HEK293 (cell line): ENCODE measurements at regions not wholly inside any gene's neighbourhood (a gene's known extent, or its start where the extent isn't known, plus 50 kb on each side); places are given as distances from the start of the nearest gene placed in this dataset.

Experiments
- CTCF ChIA-PET: fragments of 350-600 bp; formaldehyde crosslinking; extraction: SDS; loops from one replicate; lab custom pipeline; 2021; ENCODE audit warnings: antibody characterized with exemption; lab: Yijun Ruan, JAX
- POLR2A ChIA-PET: fragments of 300-600 bp; formaldehyde crosslinking; extraction: SDS; loops from one replicate; lab custom pipeline; 2020; ENCODE audit warnings: antibody characterized with exemption, inconsistent platforms; lab: Yijun Ruan, JAX
- H3K27ac ChIP-seq: fragments of 200-500 bp; sonication (Bioruptor generic); 2 replicates; pipeline ENCODE4 v1.5.1; 2014; ENCODE audit warnings: low read depth, low read length, control low read depth, inconsistent platforms; ENCODE audit errors: extremely low read depth
- H3K36me3 ChIP-seq, 2 experiments: fragments of 200-500 bp in 1 of 2; sonication (Bioruptor generic) in 1 of 2; 1 replicate in 1 of 2; 2 replicates in 1 of 2; pipeline ENCODE4 v1.5.1; 2014 to 2017; ENCODE audit warnings: inconsistent platforms in 2 of 2, low read length in 2 of 2; ENCODE audit not compliant: control insufficient read depth in 2 of 2, insufficient read depth in 1 of 2
- H3K4me1 ChIP-seq: fragments of 200-500 bp; sonication (Bioruptor generic); 2 replicates; pipeline ENCODE4 v1.5.1; 2014; ENCODE audit warnings: mild to moderate bottlenecking, low read length, inconsistent platforms; ENCODE audit not compliant: control insufficient read depth, insufficient read depth
- H3K4me3 ChIP-seq: 2 replicates; pipeline ENCODE4 v1.5.1; 2011; ENCODE audit warnings: low read depth, mild to moderate bottlenecking, control low read depth, low read length, moderate library complexity
- H3K9me3 ChIP-seq: fragments of 200-500 bp; sonication (Bioruptor generic); 2 replicates; pipeline ENCODE4 v1.5.1; 2014; ENCODE audit warnings: low read depth, low read length, inconsistent platforms; ENCODE audit not compliant: control insufficient read depth, insufficient read depth
- GLIS1 ChIP-seq: fragments of 450-650 bp; formaldehyde crosslinking; IDR thresholded peaks from 2 replicates; pipeline ENCODE4 v1.5.1; 2016; ENCODE audit warnings: missing biosample characterization, missing genetic modification characterization
- HOXA7 ChIP-seq: sonication (generic); formaldehyde crosslinking; IDR thresholded peaks from 2 replicates; pipeline ENCODE4 v1.8.1; 2022; ENCODE audit warnings: missing genetic modification reagents, borderline replicate concordance
- PATZ1 ChIP-seq: fragments of 450-650 bp; formaldehyde crosslinking; IDR thresholded peaks from 2 replicates; pipeline ENCODE4 v1.5.1; 2016; ENCODE audit warnings: missing biosample characterization, missing genetic modification characterization
- SCRT2 ChIP-seq: fragments of 450-650 bp; formaldehyde crosslinking; IDR thresholded peaks from 2 replicates; pipeline ENCODE4 v1.5.1; 2016; ENCODE audit warnings: missing biosample characterization, missing genetic modification characterization
- ZFP37 ChIP-seq: fragments of 450-650 bp; formaldehyde crosslinking; IDR thresholded peaks from 2 replicates; pipeline ENCODE4 v1.5.1; 2016; ENCODE audit warnings: missing biosample characterization, missing genetic modification characterization
- ZIC2 ChIP-seq: fragments of 450-650 bp; formaldehyde crosslinking; IDR thresholded peaks from 2 replicates; pipeline ENCODE4 v1.5.1; 2016; ENCODE audit warnings: missing biosample characterization, missing genetic modification characterization
- ZNF169 ChIP-seq: fragments of 450-650 bp; formaldehyde crosslinking; IDR thresholded peaks from 2 replicates; pipeline ENCODE4 v1.5.1; 2016; ENCODE audit warnings: missing biosample characterization, missing genetic modification characterization
- ZNF175 ChIP-seq: fragments of 450-650 bp; formaldehyde crosslinking; IDR thresholded peaks from 2 replicates; pipeline ENCODE4 v1.5.1; 2016; ENCODE audit warnings: missing biosample characterization, missing genetic modification characterization
- ZNF202 ChIP-seq: fragments of 450-650 bp; formaldehyde crosslinking; IDR thresholded peaks from 2 replicates; pipeline ENCODE4 v1.5.1; 2016; ENCODE audit warnings: missing biosample characterization, missing genetic modification characterization, borderline replicate concordance
- ZNF324 ChIP-seq: fragments of 450-650 bp; formaldehyde crosslinking; IDR thresholded peaks from 2 replicates; pipeline ENCODE4 v1.5.1; 2016; ENCODE audit warnings: missing biosample characterization, missing genetic modification characterization
- ZNF335 ChIP-seq: fragments of 450-650 bp; formaldehyde crosslinking; conservative IDR thresholded peaks from 2 replicates; pipeline ENCODE4 v1.5.1; 2016; ENCODE audit warnings: missing biosample characterization, missing genetic modification characterization
- ZNF362 ChIP-seq: fragments of 450-650 bp; formaldehyde crosslinking; IDR thresholded peaks from 2 replicates; pipeline ENCODE4 v1.5.1; 2016; ENCODE audit warnings: missing biosample characterization, missing genetic modification characterization
- ZNF488 ChIP-seq: fragments of 450-650 bp; formaldehyde crosslinking; IDR thresholded peaks from 2 replicates; pipeline ENCODE4 v1.5.1; 2016; ENCODE audit warnings: missing biosample characterization, missing genetic modification characterization
- ZNF510 ChIP-seq: fragments of 450-650 bp; formaldehyde crosslinking; IDR thresholded peaks from 2 replicates; pipeline ENCODE4 v1.5.1; 2018; ENCODE audit warnings: mild to moderate bottlenecking, missing genetic modification characterization, missing biosample characterization; ENCODE audit not compliant: insufficient replicate concordance
- ZNF549 ChIP-seq: fragments of 450-650 bp; IDR thresholded peaks from 2 replicates; pipeline ENCODE4 v1.5.1; 2018; ENCODE audit warnings: missing biosample characterization, missing genetic modification characterization, mild to moderate bottlenecking, inconsistent platforms, moderate library complexity
- ZNF560 ChIP-seq: fragments of 450-650 bp; formaldehyde crosslinking; IDR thresholded peaks from 2 replicates; pipeline ENCODE4 v1.5.1; 2017; ENCODE audit warnings: missing biosample characterization, missing genetic modification characterization, borderline replicate concordance
- ZNF623 ChIP-seq: fragments of 450-650 bp; formaldehyde crosslinking; IDR thresholded peaks from 2 replicates; pipeline ENCODE4 v1.5.1; 2016; ENCODE audit warnings: missing biosample characterization, missing genetic modification characterization
- ZNF776 ChIP-seq: fragments of 450-650 bp; formaldehyde crosslinking; IDR thresholded peaks from 2 replicates; pipeline ENCODE4 v1.5.0; 2017; ENCODE audit warnings: missing biosample characterization, missing genetic modification characterization, borderline replicate concordance
- ZNF792 ChIP-seq: fragments of 450-650 bp; formaldehyde crosslinking; IDR thresholded peaks from 2 replicates; pipeline ENCODE4 v1.5.1; 2016; ENCODE audit warnings: missing biosample characterization, missing genetic modification characterization
- ZSCAN4 ChIP-seq: fragments of 450-650 bp; formaldehyde crosslinking; IDR thresholded peaks from 2 replicates; pipeline ENCODE4 v1.5.1; 2017; ENCODE audit warnings: missing biosample characterization, missing genetic modification characterization

- TF ChIP-seq ZNF549 (tag by site-specific recombination) (no peak), ZNF362 (tag by site-specific recombination) (no peak), ZNF623 (tag by site-specific recombination) (no peak), ZNF335 (no peak), PATZ1 (tag by site-specific recombination) (no peak), ZNF324 (tag by site-specific recombination) (no peak), SCRT2 (tag by site-specific recombination) (no peak), ZNF202 (tag by site-specific recombination) (no peak), ZNF792 (no peak), ZNF488 (no peak)
- TF ChIP-seq, all 188 proteins: peak for 0
Observed at GRCh38 chr1:232450615-232451014, 179.3 kb downstream of the SIPA1L2 start (continued).

GRCh38 chr1:232447125-232447524, 182.8 kb downstream of the SIPA1L2 start:
- H3K4me1 ChIP-seq, result no peaks in the 10 kb centered on the region
- H3K36me3 ChIP-seq, result peaks cover 0 to 11% of the 10 kb centered on the region in 2 experiments; a peak in 2 of 3 replicates
- H3K27ac ChIP-seq, result no peak overlapping the region
- TF ChIP-seq ZIC2 (tag by site-specific recombination), result peak; percentile 71
- peak; percentile 51 for TF ChIP-seq GLIS1 (tag by site-specific recombination)
- TF ChIP-seq HOXA7 (CRISPR knock-in tag), result no peak
- TF ChIP-seq ZSCAN4 (tag by site-specific recombination), result no peak
- ChIA-PET CTCF (no interaction called here), POLR2A (no interaction called here)
- H3K4me3 ChIP-seq, result no peak overlapping the region
- no peaks in the 10 kb centered on the region for H3K9me3 ChIP-seq

- peaks cover 6 to 25% of the 10 kb centered on the region in 2 experiments; a peak in 2 of 3 replicates for H3K36me3 ChIP-seq
- TF ChIP-seq ZNF510 (tag by site-specific recombination) (no peak), PATZ1 (tag by site-specific recombination) (no peak), ZNF776 (no peak), ZNF175 (no peak), ZFP37 (tag by site-specific recombination) (no peak), ZNF169 (tag by site-specific recombination) (no peak), ZNF560 (tag by site-specific recombination) (no peak)
- TF ChIP-seq, all 188 proteins: peak for 0
- ChIA-PET CTCF (interaction anchor here (1.3 kb wide), 1 partner anchor 182 kb away, joined by 4 read pairs; no protein-coding TSS in a partner anchor), POLR2A (no interaction called here)
- Histone ChIP-seq H3K4me1 (no peaks in the 10 kb centered on the region), H3K9me3 (no peaks in the 10 kb centered on the region), H3K4me3 (no peak overlapping the region), H3K27ac (no peak overlapping the region)
Observed at GRCh38 chr1:232445361-232446106, 184.4 kb downstream of the SIPA1L2 start.
